Gastroesophageal sphincter (tissue), 3 donors: ENCODE measurements at regions not wholly inside any gene's neighbourhood (a gene's known extent, or its start where the extent isn't known, plus 50 kb on each side); places are given as distances from the start of the nearest gene placed in this dataset.

ENCODE experiments used
- POLR2A ChIP-seq, 2 donors: fragments of 450-650 bp; IDR thresholded peaks; one replicate each; pipeline ENCODE4 v1.6.1; 2017; ENCODE audit warnings: antibody characterized with exemption in 2 of 2, mild to moderate bottlenecking in 2 of 2, moderate library complexity in 1 of 2
- POLR2AphosphoS5 ChIP-seq: sonication (generic); formaldehyde crosslinking; IDR thresholded peaks from one replicate; pipeline ENCODE4 v1.6.1; 2017; ENCODE audit warnings: antibody characterized with exemption
- TF ChIP-seq, protein P1 (sequence below), 4 experiments: fragments of 200-600 bp in 2 of 4; fragments of 450-650 bp in 2 of 4; sonication (generic) in 1 of 4; IDR thresholded peaks; one replicate each; pipeline ENCODE4 v1.5.1; 2017 to 2019; ENCODE audit warnings: antibody characterized with exemption in 4 of 4, mild to moderate bottlenecking in 2 of 4, moderate library complexity in 2 of 4

DNA sequence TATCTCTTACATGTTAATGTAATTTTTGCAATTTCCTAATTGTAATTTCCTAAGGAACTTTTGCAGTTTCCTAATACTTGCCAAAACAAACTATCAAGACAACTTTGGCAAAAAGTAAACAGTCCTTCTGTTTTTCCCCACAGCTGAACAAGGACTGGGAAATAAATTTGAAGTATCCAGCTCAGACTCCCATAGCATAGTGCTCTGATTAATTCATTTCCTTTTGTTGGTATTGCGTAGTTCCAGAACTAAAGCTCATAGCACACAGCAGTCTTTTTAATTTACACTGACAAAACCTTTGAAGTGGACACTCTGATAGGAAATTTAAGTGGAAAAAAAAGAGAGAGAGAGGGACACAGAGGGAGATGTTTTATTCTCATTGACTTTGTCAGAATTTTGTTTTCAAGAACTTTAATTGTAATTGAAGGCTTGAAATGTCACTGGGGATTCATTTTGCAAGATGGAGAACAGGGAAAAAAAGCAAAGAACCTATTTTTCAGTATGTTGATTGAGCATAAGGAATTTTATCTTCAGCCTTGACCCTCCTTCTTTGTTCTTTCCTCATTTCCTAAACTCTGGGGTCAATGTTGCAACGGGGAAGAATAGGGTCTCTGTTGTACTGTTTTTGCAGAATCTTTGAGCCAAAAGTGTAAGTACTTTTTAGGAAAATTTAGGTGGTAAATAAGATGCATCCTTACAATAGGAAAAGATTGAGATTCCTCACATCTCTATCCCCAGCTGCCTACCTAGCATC, 232.2 kb upstream of the NPSR1 start:
- no peak for TF ChIP-seq POLR2AphosphoS5
- TF ChIP-seq, protein P1, sequence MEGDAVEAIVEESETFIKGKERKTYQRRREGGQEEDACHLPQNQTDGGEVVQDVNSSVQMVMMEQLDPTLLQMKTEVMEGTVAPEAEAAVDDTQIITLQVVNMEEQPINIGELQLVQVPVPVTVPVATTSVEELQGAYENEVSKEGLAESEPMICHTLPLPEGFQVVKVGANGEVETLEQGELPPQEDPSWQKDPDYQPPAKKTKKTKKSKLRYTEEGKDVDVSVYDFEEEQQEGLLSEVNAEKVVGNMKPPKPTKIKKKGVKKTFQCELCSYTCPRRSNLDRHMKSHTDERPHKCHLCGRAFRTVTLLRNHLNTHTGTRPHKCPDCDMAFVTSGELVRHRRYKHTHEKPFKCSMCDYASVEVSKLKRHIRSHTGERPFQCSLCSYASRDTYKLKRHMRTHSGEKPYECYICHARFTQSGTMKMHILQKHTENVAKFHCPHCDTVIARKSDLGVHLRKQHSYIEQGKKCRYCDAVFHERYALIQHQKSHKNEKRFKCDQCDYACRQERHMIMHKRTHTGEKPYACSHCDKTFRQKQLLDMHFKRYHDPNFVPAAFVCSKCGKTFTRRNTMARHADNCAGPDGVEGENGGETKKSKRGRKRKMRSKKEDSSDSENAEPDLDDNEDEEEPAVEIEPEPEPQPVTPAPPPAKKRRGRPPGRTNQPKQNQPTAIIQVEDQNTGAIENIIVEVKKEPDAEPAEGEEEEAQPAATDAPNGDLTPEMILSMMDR (IDR thresholded peaks at IDR 0.05), result no peak
- TF ChIP-seq POLR2A (IDR thresholded peaks at IDR 0.05), result no peak
